ENCODE measurements at regions not wholly inside any gene's neighbourhood (a gene's known extent, or its start where the extent isn't known, plus 50 kb on each side); places are given as distances from the start of the nearest gene placed in this dataset.

- DNase-seq: no peak
Observed at GRCh38 chr3:167188592-167188991, 191.5 kb downstream of the ZBBX start.

- no peak for DNase-seq
Observed at GRCh38 chr3:167187221-167187620, 192.9 kb downstream of the ZBBX start.

- no peak for DNase-seq
Observed at GRCh38 chr3:167184511-167184910, 195.6 kb downstream of the ZBBX start.

- DNase-seq: no peak
Observed at GRCh38 chr3:167172377-167172776, 207.7 kb downstream of the ZBBX start.

GRCh38 chr3:167167491-167167890, 212.6 kb downstream of the ZBBX start:
- DNase-seq: no peak

GRCh38 chr3:167166594-167167253, 213.4 kb downstream of the ZBBX start:
- peak in 1 of 2 experiments; percentile 39 for DNase-seq

- no peak for DNase-seq
Observed at GRCh38 chr3:167166012-167166411, 214.1 kb downstream of the ZBBX start.

GRCh38 chr3:167163580-167163979, 216.5 kb downstream of the ZBBX start:
- no peak for DNase-seq

- DNase-seq: no peak
Observed at GRCh38 chr3:167162083-167162482, 218.0 kb downstream of the ZBBX start.

GRCh38 chr3:167160781-167161180, 219.3 kb downstream of the ZBBX start:
- no peak for DNase-seq

GRCh38 chr3:167151636-167152035, 228.5 kb downstream of the ZBBX start:
- peak; percentile 7 to 55 for DNase-seq

- DNase-seq: no peak
Observed at GRCh38 chr3:167148136-167148535, 232.0 kb downstream of the ZBBX start.

- DNase-seq: no peak
Observed at GRCh38 chr3:167146911-167147310, 233.2 kb downstream of the ZBBX start.

GRCh38 chr3:167125612-167126407, 254.3 kb downstream of the ZBBX start:
- no peak for DNase-seq

- DNase-seq: no peak
Observed at GRCh38 chr3:167120828-167121227, 259.3 kb downstream of the ZBBX start.

GRCh38 chr3:167116120-167116922, 263.8 kb downstream of the ZBBX start:
- no peak for DNase-seq

GRCh38 chr3:167115331-167115934, 264.7 kb downstream of the ZBBX start:
- no peak for DNase-seq

- no peak for DNase-seq
Observed at GRCh38 chr3:167114619-167115018, 265.5 kb downstream of the ZBBX start.

- DNase-seq: peak in 1 of 2 experiments; percentile 20
Observed at GRCh38 chr3:167113035-167113830, 266.9 kb downstream of the ZBBX start.

GRCh38 chr3:167110901-167111300, 269.2 kb downstream of the ZBBX start:
- DNase-seq: peak in 1 of 2 experiments; percentile 34

GRCh38 chr3:167109746-167110145, 270.4 kb downstream of the ZBBX start:
- no peak for DNase-seq

- peak in 1 of 2 experiments; percentile 20 for DNase-seq
Observed at GRCh38 chr3:167106456-167106855, 273.6 kb downstream of the ZBBX start.

Measured in NCI-H2081 (cell line).